GM12892 (cell line): ENCODE measurements at regions not wholly inside any gene's neighbourhood (a gene's known extent, or its start where the extent isn't known, plus 50 kb on each side); places are given as distances from the start of the nearest gene placed in this dataset.

Source experiments
- POLR2A ChIP-seq: IDR thresholded peaks from 2 replicates; pipeline ENCODE4 v1.6.1; 2011; ENCODE audit warnings: low read depth, low read length, control low read depth
- POLR2AphosphoS5 ChIP-seq: IDR thresholded peaks from 2 replicates; pipeline ENCODE4 v1.6.1; 2011; ENCODE audit warnings: low read depth, low read length, control low read depth

GRCh38 chr5:14056039-14056438, 87.1 kb upstream of the TRIO start:
- TF ChIP-seq POLR2AphosphoS5, result no peak
- no peak for TF ChIP-seq POLR2A
